ENCODE measurements at regions not wholly inside any gene's neighbourhood (a gene's known extent, or its start where the extent isn't known, plus 50 kb on each side); places are given as distances from the start of the nearest gene placed in this dataset.

DNA sequence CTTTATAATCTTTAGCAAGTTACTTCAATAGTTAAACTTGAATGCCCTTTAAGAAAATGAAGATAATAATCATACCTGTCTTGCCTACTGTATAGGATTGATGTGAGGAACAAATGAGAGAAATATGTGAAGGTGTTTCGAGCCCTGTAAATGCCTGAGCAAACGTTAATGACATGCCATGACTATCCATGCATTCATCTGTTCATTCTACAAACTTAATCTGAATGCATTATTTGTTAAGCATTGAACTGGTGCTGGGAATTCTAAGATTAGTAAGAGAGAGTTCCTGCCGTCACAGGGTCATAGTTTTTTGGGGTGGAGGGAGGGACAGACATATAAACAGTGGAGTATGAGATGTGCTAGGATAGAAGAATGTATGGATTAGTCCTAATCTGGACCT is 111.5 kb upstream of the PRICKLE1 start:
- Histone ChIP-seq H3K4me3 (no peak overlapping the region), H3K4me1 (ENCODE audit: low read depth) (peaks cover 3% of the 10 kb centered on the region), H3K27me3 (no peaks in the 10 kb centered on the region), H3K27ac (no peak overlapping the region), H3K9me3 (ENCODE audit: low read depth) (no peaks in the 10 kb centered on the region), H3K36me3 (no peaks in the 10 kb centered on the region)
- DNase-seq (ENCODE audit: low read depth in 1 of 2, low spot score in 1 of 2): no peak
- TF ChIP-seq CTCF (IDR thresholded peaks at IDR 0.05; ENCODE audit: low read depth, low read length): no peak

DNA sequence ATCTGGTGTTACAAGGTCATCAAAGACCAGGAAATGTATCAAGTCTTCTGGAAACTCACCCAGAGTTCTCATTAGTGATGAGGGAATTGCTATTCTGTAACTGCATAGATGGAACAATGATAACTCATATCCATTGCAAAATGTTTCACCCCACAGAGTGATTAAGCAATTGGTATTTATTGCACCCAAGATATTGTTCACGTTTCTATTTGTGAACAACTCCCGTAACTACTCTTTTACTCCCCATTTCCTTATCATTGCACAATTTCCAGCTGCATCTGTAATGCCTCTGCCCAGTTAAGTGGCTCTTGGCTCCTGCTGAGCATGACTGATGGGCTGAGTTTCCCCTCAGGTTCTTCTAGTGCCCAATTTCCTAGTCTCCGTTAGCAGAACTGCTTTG is 108.7 kb upstream of the PRICKLE1 start:
- no peaks in the 10 kb centered on the region for H3K9me3 ChIP-seq (ENCODE audit: low read depth)
- no peak overlapping the region for H3K27ac ChIP-seq
- peak in 1 of 2 donors; percentile 90 for DNase-seq (ENCODE audit: low read depth in 1 of 2, low spot score in 1 of 2)
- no peaks in the 10 kb centered on the region for H3K36me3 ChIP-seq
- H3K27me3 ChIP-seq: no peaks in the 10 kb centered on the region
- no peak overlapping the region for H3K4me3 ChIP-seq
- peaks cover 3% of the 10 kb centered on the region for H3K4me1 ChIP-seq (ENCODE audit: low read depth)
- no peak for TF ChIP-seq CTCF (IDR thresholded peaks at IDR 0.05; ENCODE audit: low read depth, low read length)

- no peak overlapping the region for H3K27ac ChIP-seq
- peak in 1 of 2 donors; percentile 97 for DNase-seq (ENCODE audit: low read depth in 1 of 2, low spot score in 1 of 2)
- no peak overlapping the region for H3K4me3 ChIP-seq
- H3K27me3 ChIP-seq: no peaks in the 10 kb centered on the region
- no peaks in the 10 kb centered on the region for H3K9me3 ChIP-seq (ENCODE audit: low read depth)
- H3K4me1 ChIP-seq (ENCODE audit: low read depth): peaks cover 3% of the 10 kb centered on the region
- no peak for TF ChIP-seq CTCF (IDR thresholded peaks at IDR 0.05; ENCODE audit: low read depth, low read length)
- no peaks in the 10 kb centered on the region for H3K36me3 ChIP-seq
Observed at GRCh38 chr12:42696406-42697149, 107.0 kb upstream of the PRICKLE1 start.

DNA sequence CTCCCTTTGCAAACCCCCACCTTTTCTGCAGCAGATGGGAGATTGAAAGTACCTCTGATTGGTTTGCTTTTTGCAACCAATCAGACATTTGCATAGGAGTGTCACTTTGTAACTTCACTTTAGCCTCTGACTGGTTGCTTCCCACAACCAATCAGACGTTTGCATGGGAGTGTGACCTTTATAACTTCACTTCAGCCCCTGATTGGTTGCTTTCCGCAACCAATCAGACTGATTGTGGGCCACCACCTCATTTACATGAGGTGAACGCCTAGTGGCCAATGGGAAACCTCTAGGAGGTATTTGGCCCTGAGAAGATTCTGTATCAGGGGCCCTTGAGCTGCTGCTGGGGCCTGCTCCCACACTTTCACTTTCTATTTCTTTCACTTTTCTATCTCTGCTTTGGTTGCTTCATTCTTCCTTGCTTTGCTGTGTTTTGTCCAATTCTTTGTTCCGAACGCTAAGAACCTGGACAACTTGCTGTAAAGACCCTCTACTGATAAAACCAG is 106.0 kb upstream of the PRICKLE1 start:
- no peak overlapping the region for H3K27ac ChIP-seq
- DNase-seq (ENCODE audit: low read depth in 1 of 2, low spot score in 1 of 2): no peak
- no peaks in the 10 kb centered on the region for H3K27me3 ChIP-seq
- H3K36me3 ChIP-seq: no peaks in the 10 kb centered on the region
- H3K4me3 ChIP-seq: no peak overlapping the region
- H3K4me1 ChIP-seq (ENCODE audit: low read depth): peaks cover 3% of the 10 kb centered on the region
- no peak for TF ChIP-seq CTCF (IDR thresholded peaks at IDR 0.05; ENCODE audit: low read depth, low read length)
- no peaks in the 10 kb centered on the region for H3K9me3 ChIP-seq (ENCODE audit: low read depth)

DNA sequence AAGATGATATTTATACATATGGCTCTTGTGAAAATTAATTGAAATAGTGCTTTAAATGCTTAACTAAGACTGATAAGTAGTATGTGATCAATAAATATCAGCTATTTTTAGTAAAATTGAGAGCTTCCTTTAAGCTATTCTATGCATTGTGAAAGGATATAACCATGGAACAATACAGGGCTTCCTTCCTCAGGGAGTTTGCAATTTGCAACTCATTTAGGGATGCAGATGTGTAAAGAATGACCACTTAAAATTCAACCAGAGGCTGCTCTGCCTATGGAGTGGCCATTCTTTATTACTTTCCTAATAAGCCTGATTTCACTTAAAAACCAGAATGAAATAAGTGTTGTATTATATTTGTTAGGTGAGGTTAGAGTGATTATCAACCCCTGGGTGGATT is 103.2 kb upstream of the PRICKLE1 start:
- Histone ChIP-seq H3K4me3 (no peak overlapping the region), H3K36me3 (no peaks in the 10 kb centered on the region), H3K27ac (no peak overlapping the region), H3K9me3 (ENCODE audit: low read depth) (no peaks in the 10 kb centered on the region), H3K27me3 (no peaks in the 10 kb centered on the region), H3K4me1 (ENCODE audit: low read depth) (no peaks in the 10 kb centered on the region)
- no peak for TF ChIP-seq CTCF (IDR thresholded peaks at IDR 0.05; ENCODE audit: low read depth, low read length)
- no peak for DNase-seq (ENCODE audit: low read depth in 1 of 2, low spot score in 1 of 2)
